Cardiac muscle cell (in vitro differentiated cells and primary cell): ENCODE measurements at regions not wholly inside any gene's neighbourhood (a gene's known extent, or its start where the extent isn't known, plus 50 kb on each side); places are given as distances from the start of the nearest gene placed in this dataset.

Source experiments
- DNase-seq, 2 donors: peaks; one replicate each; pipeline versions ENCODE4 v3.0.0 to v3.0.0-alpha.2; 2010 to 2017; ENCODE audit warnings: low read depth in 1 of 2, low spot score in 1 of 2
- H3K27ac ChIP-seq: fragments of 200-600 bp; sonication (generic); 2 replicates; pipeline ENCODE4 v1.5.1; 2016
- H3K27me3 ChIP-seq: fragments of 200-600 bp; sonication (generic); 2 replicates; pipeline ENCODE4 v1.6.0; 2016; ENCODE audit warnings: control low read depth
- H3K36me3 ChIP-seq: fragments of 200-600 bp; sonication (generic); 2 replicates; pipeline ENCODE4 v1.5.1; 2016; ENCODE audit warnings: control low read depth
- H3K4me1 ChIP-seq: fragments of 200-600 bp; sonication (generic); 2 replicates; pipeline ENCODE4 v1.8.1; 2017; ENCODE audit warnings: low read depth, mild to moderate bottlenecking, mixed run types
- H3K4me3 ChIP-seq: fragments of 200-600 bp; sonication (generic); 2 replicates; pipeline ENCODE4 v1.5.1; 2016; ENCODE audit warnings: mild to moderate bottlenecking
- H3K9me3 ChIP-seq: fragments of 200-600 bp; sonication (generic); 2 replicates; pipeline ENCODE4 v1.5.1; 2017; ENCODE audit warnings: low read depth, mild to moderate bottlenecking, control low read depth
- CTCF ChIP-seq: IDR thresholded peaks from 2 replicates; pipeline ENCODE4 v1.5.1; 2012; ENCODE audit warnings: low read depth, mild to moderate bottlenecking, low read length

- H3K4me1 ChIP-seq, result no peaks in the 10 kb centered on the region
- no peak overlapping the region for H3K4me3 ChIP-seq
- no peak for TF ChIP-seq CTCF
- H3K36me3 ChIP-seq, result no peaks in the 10 kb centered on the region
- H3K27me3 ChIP-seq, result no peaks in the 10 kb centered on the region
- H3K27ac ChIP-seq, result no peak overlapping the region
- no peak for DNase-seq
- no peaks in the 10 kb centered on the region for H3K9me3 ChIP-seq
These were observed 304.0 kb upstream of the REG3G start for GRCh38 chr2:78721355-78722033.

GRCh38 chr2:78734221-78734620 lies 291.3 kb upstream of the REG3G start:
- Histone ChIP-seq H3K4me3 (no peak overlapping the region), H3K27ac (no peak overlapping the region), H3K9me3 (no peaks in the 10 kb centered on the region), H3K36me3 (no peaks in the 10 kb centered on the region), H3K27me3 (no peaks in the 10 kb centered on the region), H3K4me1 (no peaks in the 10 kb centered on the region)
- no peak for DNase-seq
- TF ChIP-seq CTCF, result no peak

- no peaks in the 10 kb centered on the region for H3K36me3 ChIP-seq
- H3K4me1 ChIP-seq, result no peaks in the 10 kb centered on the region
- no peaks in the 10 kb centered on the region for H3K9me3 ChIP-seq
- no peak overlapping the region for H3K4me3 ChIP-seq
- no peaks in the 10 kb centered on the region for H3K27me3 ChIP-seq
- H3K27ac ChIP-seq, result no peak overlapping the region
- no peak for TF ChIP-seq CTCF
- no peak for DNase-seq
These were observed 286.2 kb upstream of the REG3G start for GRCh38 chr2:78739282-78739681.

- Histone ChIP-seq H3K9me3 (no peaks in the 10 kb centered on the region), H3K4me3 (no peak overlapping the region), H3K27me3 (no peaks in the 10 kb centered on the region), H3K4me1 (no peaks in the 10 kb centered on the region), H3K27ac (no peak overlapping the region), H3K36me3 (no peaks in the 10 kb centered on the region)
- TF ChIP-seq CTCF, result no peak
- no peak for DNase-seq
These were observed 275.9 kb upstream of the REG3G start for GRCh38 chr2:78749638-78750037.

- H3K9me3 ChIP-seq, result no peaks in the 10 kb centered on the region
- DNase-seq, result no peak
- H3K36me3 ChIP-seq, result no peaks in the 10 kb centered on the region
- no peak for TF ChIP-seq CTCF
- H3K4me3 ChIP-seq, result no peak overlapping the region
- H3K27me3 ChIP-seq, result no peaks in the 10 kb centered on the region
- H3K4me1 ChIP-seq, result no peaks in the 10 kb centered on the region
- no peak overlapping the region for H3K27ac ChIP-seq
These were observed 275.3 kb upstream of the REG3G start for GRCh38 chr2:78750219-78750618.

- Histone ChIP-seq H3K27ac (no peak overlapping the region), H3K9me3 (no peaks in the 10 kb centered on the region), H3K4me1 (no peaks in the 10 kb centered on the region), H3K4me3 (no peak overlapping the region), H3K36me3 (no peaks in the 10 kb centered on the region), H3K27me3 (no peaks in the 10 kb centered on the region)
- DNase-seq, result no peak
- no peak for TF ChIP-seq CTCF
These were observed 270.6 kb upstream of the REG3G start for GRCh38 chr2:78754930-78755329.
